SU-DHL-6 (cell line): ENCODE measurements at regions not wholly inside any gene's neighbourhood (a gene's known extent, or its start where the extent isn't known, plus 50 kb on each side); places are given as distances from the start of the nearest gene placed in this dataset.

ENCODE experiments used
- CTCF ChIP-seq: fragments of 200-600 bp; sonication (generic); IDR thresholded peaks from one replicate; pipeline ENCODE4 v1.5.1; 2017; ENCODE audit warnings: antibody characterized with exemption, mild to moderate bottlenecking, low read length, moderate library complexity; ENCODE audit not compliant: insufficient read depth, poor library complexity, severe bottlenecking
- EZH2phosphoT487 ChIP-seq: fragments of 200-600 bp; sonication (generic), shearing (Covaris generic); conservative IDR thresholded peaks from 2 replicates; pipeline ENCODE4 v1.6.1; 2018; ENCODE audit warnings: mild to moderate bottlenecking, antibody characterized with exemption, low read length, moderate library complexity, mixed read lengths

GRCh38 chr13:19057588-19058340 lies 123.9 kb downstream of the TUBA3C start:
- no peak for TF ChIP-seq CTCF
- no peak for TF ChIP-seq EZH2phosphoT487
